HepG2 (cell line): ENCODE measurements at regions not wholly inside any gene's neighbourhood (a gene's known extent, or its start where the extent isn't known, plus 50 kb on each side); places are given as distances from the start of the nearest gene placed in this dataset.

ENCODE experiments used
- ATAC-seq: fragments of 200-7000 bp; cut with Tn5 transposase; 3 replicates; pipeline ENCODE4 v1.9.1; 2020; ENCODE audit warnings: mild to moderate bottlenecking, moderate library complexity
- BruUV-seq: library from RNA; stranded (reverse); fragments of 400-500 nt; replicated peaks from 2 replicates; lab custom pipeline; 2021; lab: Mats Ljungman, UMichigan
- CTCF ChIA-PET: fragments of 300-600 bp; formaldehyde crosslinking; extraction: SDS; loops from one replicate; lab custom pipeline; 2021; ENCODE audit warnings: low total read pairs, inconsistent platforms, low intra/inter-chr PET ratio; lab: Yijun Ruan, JAX
- POLR2A ChIA-PET: fragments of 350-600 bp; sonication (Branson Sonifier 250); formaldehyde crosslinking; loops from one replicate; lab custom pipeline; 2020; ENCODE audit warnings: antibody characterized with exemption, inconsistent platforms; lab: Yijun Ruan, JAX
- DNase-seq: peaks from one replicate; pipeline ENCODE4 v3.0.0-alpha.2; 2015; ENCODE audit warnings: low spot score
- FAIRE-seq: peaks from 3 replicates; lab custom pipeline; 2011; peaks lifted over from hg19 to GRCh38; lab: Jason Lieb, UNC
- H2AFZ ChIP-seq: one replicate; pipeline ENCODE4 v1.6.1; 2011; ENCODE audit warnings: low read length, inconsistent platforms
- H3K27ac ChIP-seq: fragments of 300-600 bp; 3 replicates; pipeline ENCODE4 v1.8.0; 2011; ENCODE audit warnings: mixed run types, mild to moderate bottlenecking, mixed read lengths, low read length, inconsistent platforms; ENCODE audit not compliant: insufficient read depth; ENCODE audit errors: extremely low read length
- H3K27me3 ChIP-seq, 2 experiments: fragments of 200-600 bp in 1 of 2; 2 replicates in 1 of 2; 3 replicates in 1 of 2; pipeline versions ENCODE4 v1.6.0 to v1.8.0; 2011; ENCODE audit warnings: low read length in 2 of 2, mild to moderate bottlenecking in 2 of 2, moderate library complexity in 2 of 2, inconsistent platforms in 1 of 2; ENCODE audit not compliant: insufficient read depth in 2 of 2, control insufficient read depth in 1 of 2
- H3K36me3 ChIP-seq, 2 experiments: fragments of 200-600 bp in 1 of 2; replicated peaks in 1 of 2; 2 replicates in 1 of 2; 3 replicates in 1 of 2; pipeline versions ENCODE4 v1.5.1 to v1.8.0; 2011; ENCODE audit warnings: low read length in 2 of 2, inconsistent platforms in 1 of 2; ENCODE audit not compliant: insufficient read depth in 2 of 2, control insufficient read depth in 1 of 2
- H3K4me1 ChIP-seq: 2 replicates; pipeline ENCODE4 v1.5.1; 2012; ENCODE audit warnings: low read length, inconsistent platforms; ENCODE audit not compliant: insufficient read depth
- H3K4me2 ChIP-seq: 2 replicates; pipeline ENCODE4 v1.6.0; 2011; ENCODE audit warnings: low read depth, low read length, inconsistent platforms
- H3K4me3 ChIP-seq, 3 experiments: fragments of 200-600 bp in 1 of 3; sonication (generic), shearing (Covaris generic) in 1 of 3; replicated peaks in 1 of 3; 2 replicates each; pipeline ENCODE4 v1.5.1; 2011 to 2016; ENCODE audit warnings: low read length in 3 of 3, inconsistent platforms in 2 of 3, low read depth in 2 of 3, mild to moderate bottlenecking in 2 of 3, control low read depth in 1 of 3, mixed read lengths in 1 of 3; ENCODE audit not compliant: insufficient read depth in 1 of 3
- H3K79me2 ChIP-seq: one replicate; pipeline ENCODE4 v1.6.1; 2011; ENCODE audit warnings: low read length, inconsistent platforms; ENCODE audit not compliant: insufficient read depth
- H3K9ac ChIP-seq: 2 replicates; pipeline ENCODE4 v1.6.0; 2011; ENCODE audit warnings: mild to moderate bottlenecking, low read depth, low read length, inconsistent platforms; ENCODE audit not compliant: insufficient read depth
- H3K9me3 ChIP-seq: 2 replicates; pipeline ENCODE4 v1.5.1; 2012; ENCODE audit warnings: mild to moderate bottlenecking, low read length
- H4K20me1 ChIP-seq: 2 replicates; pipeline ENCODE4 v1.6.0; 2011; ENCODE audit warnings: inconsistent platforms, mild to moderate bottlenecking, low read length, moderate library complexity; ENCODE audit not compliant: insufficient read depth
- AFF4 ChIP-seq: sonication (generic); formaldehyde crosslinking; IDR thresholded peaks from 2 replicates; pipeline ENCODE4 v1.4.0; 2020; ENCODE audit warnings: missing genetic modification reagents
- CREB1 ChIP-seq, 2 experiments: fragments of 450-650 bp in 1 of 2; IDR thresholded peaks; 2 replicates each; pipeline ENCODE4 v1.6.1; 2016 to 2017; ENCODE audit warnings: control low read depth in 1 of 2, mild to moderate bottlenecking in 1 of 2, missing compliant biosample characterization in 1 of 2, missing genetic modification characterization in 1 of 2
- ESRRA ChIP-seq: sonication (generic); formaldehyde crosslinking; IDR thresholded peaks from 2 replicates; pipeline ENCODE4 v1.5.1; 2020; ENCODE audit warnings: mild to moderate bottlenecking, low read depth, missing genetic modification reagents
- GLI4 ChIP-seq: sonication (generic); formaldehyde crosslinking; IDR thresholded peaks from 2 replicates; pipeline ENCODE4 v1.5.1; 2020; ENCODE audit warnings: missing genetic modification reagents, mild to moderate bottlenecking, moderate library complexity, borderline replicate concordance
- HOXA9 ChIP-seq: sonication (generic); formaldehyde crosslinking; IDR thresholded peaks from 2 replicates; pipeline ENCODE4 v1.8.1; 2022; ENCODE audit warnings: missing genetic modification reagents, mild to moderate bottlenecking, moderate library complexity, borderline replicate concordance
- KLF9 ChIP-seq: IDR thresholded peaks from 2 replicates; pipeline ENCODE4 v1.6.1; 2016; ENCODE audit warnings: low read depth
- MED1 ChIP-seq: sonication (generic); formaldehyde crosslinking; IDR thresholded peaks from 2 replicates; pipeline ENCODE4 v1.4.0; 2020; ENCODE audit warnings: missing genetic modification reagents
- MED8 ChIP-seq: sonication (generic); formaldehyde crosslinking; IDR thresholded peaks from 2 replicates; pipeline ENCODE4 v1.8.1; 2023; ENCODE audit warnings: mild to moderate bottlenecking, missing genetic modification reagents; ENCODE audit not compliant: insufficient replicate concordance
- NPAS2 ChIP-seq: sonication (generic); formaldehyde crosslinking; IDR thresholded peaks from 2 replicates; pipeline ENCODE4 v1.8.0; 2022; ENCODE audit warnings: mild to moderate bottlenecking, missing genetic modification reagents, borderline replicate concordance
- PITX1 ChIP-seq: sonication (generic); formaldehyde crosslinking; IDR thresholded peaks from 2 replicates; pipeline ENCODE4 v1.5.1; 2020; ENCODE audit warnings: mild to moderate bottlenecking, missing genetic modification reagents
- SYNCRIP ChIP-seq: fragments of 200-400 bp; formaldehyde crosslinking; IDR thresholded peaks from 2 replicates; pipeline ENCODE4 v1.6.1; 2018; ENCODE audit warnings: mild to moderate bottlenecking, low read depth, low read length; ENCODE audit not compliant: insufficient read depth
- ZBTB7A ChIP-seq: sonication (generic); formaldehyde crosslinking; IDR thresholded peaks from 2 replicates; pipeline ENCODE4 v1.8.0; 2022; ENCODE audit warnings: mild to moderate bottlenecking, missing genetic modification reagents
- ZNF124 ChIP-seq: sonication (generic); formaldehyde crosslinking; IDR thresholded peaks from 2 replicates; pipeline ENCODE4 v1.4.0; 2020; ENCODE audit warnings: missing genetic modification reagents
- ZNF275 ChIP-seq: sonication (generic); formaldehyde crosslinking; IDR thresholded peaks from 2 replicates; pipeline ENCODE4 v1.8.0; 2022; ENCODE audit warnings: missing genetic modification reagents, mild to moderate bottlenecking, inconsistent platforms, borderline replicate concordance
- ZNF30 ChIP-seq: sonication (generic); formaldehyde crosslinking; IDR thresholded peaks from 2 replicates; pipeline ENCODE4 v1.5.0; 2020; ENCODE audit warnings: mild to moderate bottlenecking, missing genetic modification reagents
- ZNF772 ChIP-seq: sonication (generic); formaldehyde crosslinking; IDR thresholded peaks from 2 replicates; pipeline ENCODE4 v1.5.0; 2020; ENCODE audit warnings: mild to moderate bottlenecking, missing genetic modification reagents
- ZSCAN22 ChIP-seq: sonication (generic); formaldehyde crosslinking; IDR thresholded peaks from 2 replicates; pipeline ENCODE4 v1.4.0; 2020; ENCODE audit warnings: mild to moderate bottlenecking, missing genetic modification reagents
- WGBS: methylation state at CpG from one replicate; pipeline ENCODE4 v1.1.6; 2017; ENCODE audit warnings: low lambda C conversion rate; 5-methylcytosine and 5-hydroxymethylcytosine counted together
- in situ Hi-C: cut with HindIII; loops from 2 replicates; pipeline ENCODE4 v1.10.0; 2017; ENCODE audit warnings: low pct_unique_long_range_greater_than_20kb; ENCODE audit not compliant: extremely low pct_ligation_motif_present
- intact Hi-C: fragments of 100-400 bp; cut with micrococcal nuclease; formaldehyde crosslinking; loops from one replicate; pipeline ENCODE4 v1.10.0; 2022; ENCODE audit not compliant: unreplicated experiment
- TF ChIP-seq, protein P1 (sequence below): sonication (generic); formaldehyde crosslinking; IDR thresholded peaks from 2 replicates; pipeline ENCODE4 v1.4.0; 2020; ENCODE audit warnings: missing genetic modification reagents, borderline replicate concordance

DNA sequence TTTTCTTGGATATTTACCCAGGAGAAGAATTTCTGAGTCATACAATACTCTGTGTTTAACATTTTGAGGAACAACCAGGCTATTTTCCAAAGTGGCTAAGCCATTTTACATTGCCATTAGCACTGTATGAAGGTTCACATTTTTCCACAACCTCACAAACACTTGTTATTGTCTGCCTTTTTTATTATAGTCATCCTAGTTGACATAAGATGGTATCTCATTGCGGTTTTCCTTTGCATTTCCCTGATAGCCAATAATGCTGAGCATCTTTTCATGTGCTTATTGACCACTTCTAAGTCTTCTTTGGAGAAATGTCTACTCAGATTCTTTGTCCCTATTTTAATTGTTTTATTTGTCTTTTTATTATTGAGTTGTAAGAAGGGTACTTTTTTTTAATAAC is 107.4 kb upstream of the CES5A start:
- Histone ChIP-seq H3K79me2 (no peaks in the 10 kb centered on the region), H3K9ac (no peak overlapping the region), H4K20me1 (no peaks in the 10 kb centered on the region), H3K4me1 (no peaks in the 10 kb centered on the region), H3K36me3 (no peaks in the 10 kb centered on the region), H3K4me3 (no peak overlapping the region), H3K27ac (no peak overlapping the region), H2AFZ (no peak overlapping the region), H3K27me3 (no peaks in the 10 kb centered on the region), H3K9me3 (no peaks in the 10 kb centered on the region), H3K4me2 (no peak overlapping the region)
- ChIA-PET POLR2A (no interaction called here), CTCF (no interaction called here)
- in situ Hi-C loops (no loop called here), intact Hi-C loops (no loop called here)
- ATAC-seq: no peak
- no peak for FAIRE-seq
- WGBS: 0% methylated on average over 1 of the region's 1 CpG
- no peak for DNase-seq
- BruUV-seq: no TSS peak
- no peak for TF ChIP-seq HOXA9 (CRISPR knock-in tag)
- no peak for TF ChIP-seq ZSCAN22 (CRISPR knock-in tag)
- no peak for TF ChIP-seq NPAS2 (CRISPR knock-in tag)
- TF ChIP-seq ZNF772 (CRISPR knock-in tag): no peak
- no peak for TF ChIP-seq ZNF124 (CRISPR knock-in tag)
- no peak for TF ChIP-seq SYNCRIP
- TF ChIP-seq ESRRA (CRISPR knock-in tag): no peak
- TF ChIP-seq GLI4 (CRISPR knock-in tag): no peak
- TF ChIP-seq ZBTB7A: no peak
- TF ChIP-seq ZNF275: no peak
- no peak for TF ChIP-seq PITX1 (CRISPR knock-in tag)
- no peak for TF ChIP-seq AFF4
- no peak for TF ChIP-seq CREB1 (IDR thresholded peaks at IDR 0.05)
- TF ChIP-seq CREB1 (CRISPR knock-in tag; IDR thresholded peaks at IDR 0.05): no peak
- no peak for TF ChIP-seq MED1 (CRISPR knock-in tag)
- TF ChIP-seq, protein P1, sequence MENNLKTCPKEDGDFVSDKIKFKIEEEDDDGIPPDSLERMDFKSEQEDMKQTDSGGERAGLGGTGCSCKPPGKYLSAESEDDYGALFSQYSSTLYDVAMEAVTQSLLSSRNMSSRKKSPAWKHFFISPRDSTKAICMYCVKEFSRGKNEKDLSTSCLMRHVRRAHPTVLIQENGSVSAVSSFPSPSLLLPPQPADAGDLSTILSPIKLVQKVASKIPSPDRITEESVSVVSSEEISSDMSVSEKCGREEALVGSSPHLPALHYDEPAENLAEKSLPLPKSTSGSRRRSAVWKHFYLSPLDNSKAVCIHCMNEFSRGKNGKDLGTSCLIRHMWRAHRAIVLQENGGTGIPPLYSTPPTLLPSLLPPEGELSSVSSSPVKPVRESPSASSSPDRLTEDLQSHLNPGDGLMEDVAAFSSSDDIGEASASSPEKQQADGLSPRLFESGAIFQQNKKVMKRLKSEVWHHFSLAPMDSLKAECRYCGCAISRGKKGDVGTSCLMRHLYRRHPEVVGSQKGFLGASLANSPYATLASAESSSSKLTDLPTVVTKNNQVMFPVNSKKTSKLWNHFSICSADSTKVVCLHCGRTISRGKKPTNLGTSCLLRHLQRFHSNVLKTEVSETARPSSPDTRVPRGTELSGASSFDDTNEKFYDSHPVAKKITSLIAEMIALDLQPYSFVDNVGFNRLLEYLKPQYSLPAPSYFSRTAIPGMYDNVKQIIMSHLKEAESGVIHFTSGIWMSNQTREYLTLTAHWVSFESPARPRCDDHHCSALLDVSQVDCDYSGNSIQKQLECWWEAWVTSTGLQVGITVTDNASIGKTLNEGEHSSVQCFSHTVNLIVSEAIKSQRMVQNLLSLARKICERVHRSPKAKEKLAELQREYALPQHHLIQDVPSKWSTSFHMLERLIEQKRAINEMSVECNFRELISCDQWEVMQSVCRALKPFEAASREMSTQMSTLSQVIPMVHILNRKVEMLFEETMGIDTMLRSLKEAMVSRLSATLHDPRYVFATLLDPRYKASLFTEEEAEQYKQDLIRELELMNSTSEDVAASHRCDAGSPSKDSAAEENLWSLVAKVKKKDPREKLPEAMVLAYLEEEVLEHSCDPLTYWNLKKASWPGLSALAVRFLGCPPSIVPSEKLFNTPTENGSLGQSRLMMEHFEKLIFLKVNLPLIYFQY (CRISPR knock-in tag): no peak
- no peak for TF ChIP-seq MED8 (CRISPR knock-in tag)
- no peak for TF ChIP-seq ZNF30 (CRISPR knock-in tag)
- no peak for TF ChIP-seq KLF9
